ENCODE measurements at regions not wholly inside any gene's neighbourhood (a gene's known extent, or its start where the extent isn't known, plus 50 kb on each side); places are given as distances from the start of the nearest gene placed in this dataset.
"Not testable (repeated sequence)": the region's sequence is repeated elsewhere in the genome, so short reads cannot be mapped to it uniquely, and the experiment has no call there.

- no peaks in the 10 kb centered on the region for H3K36me3 Mint-ChIP-seq
- no peak overlapping the region for H3K4me3 Mint-ChIP-seq
- DNase-seq = no peak
- H3K9me3 Mint-ChIP-seq = peaks cover 0 to 3% (median 0%) of the 10 kb centered on the region in 6 donors
- H3K27ac Mint-ChIP-seq = no peak overlapping the region
- H3K4me1 Mint-ChIP-seq = no peaks in the 10 kb centered on the region
- peaks cover 0 to 5% (median 0%) of the 10 kb centered on the region in 3 donors for H3K27me3 Mint-ChIP-seq (ENCODE audit: low read depth in 3 of 3)
Observed at GRCh38 chr10:63833411-63834060, 312.3 kb downstream of the REEP3 start.

- peaks cover 0 to 5% (median 0%) of the 10 kb centered on the region in 6 donors for H3K9me3 Mint-ChIP-seq
- H3K36me3 Mint-ChIP-seq = no peaks in the 10 kb centered on the region
- no peak for DNase-seq
- no peak overlapping the region for H3K4me3 Mint-ChIP-seq
- no peak overlapping the region for H3K27ac Mint-ChIP-seq
- no peaks in the 10 kb centered on the region for H3K4me1 Mint-ChIP-seq
- H3K27me3 Mint-ChIP-seq (ENCODE audit: low read depth in 3 of 3) = peaks cover 0 to 5% (median 0%) of the 10 kb centered on the region in 3 donors
Observed at GRCh38 chr10:63836666-63837442, 315.7 kb downstream of the REEP3 start.

GRCh38 chr10:63841761-63842160, 320.6 kb downstream of the REEP3 start:
- Mint-ChIP-seq H3K9me3 (peaks cover 0 to 2% (median 0%) of the 10 kb centered on the region in 6 donors), H3K27ac (no peak overlapping the region), H3K27me3 (ENCODE audit: low read depth in 3 of 3) (peaks cover 0 to 3% (median 0%) of the 10 kb centered on the region in 3 donors), H3K4me1 (no peaks in the 10 kb centered on the region), H3K36me3 (no peaks in the 10 kb centered on the region), H3K4me3 (no peak overlapping the region)
- DNase-seq = no peak

- Mint-ChIP-seq H3K9me3 (peaks cover 0 to 2% (median 0%) of the 10 kb centered on the region in 6 donors), H3K36me3 (no peaks in the 10 kb centered on the region), H3K27me3 (ENCODE audit: low read depth in 3 of 3) (peaks cover 0 to 3% (median 0%) of the 10 kb centered on the region in 3 donors), H3K27ac (no peak overlapping the region), H3K4me1 (no peaks in the 10 kb centered on the region), H3K4me3 (no peak overlapping the region)
- DNase-seq = no peak
Observed at GRCh38 chr10:63843107-63843506, 321.9 kb downstream of the REEP3 start.

GRCh38 chr10:63848871-63849270, 327.7 kb downstream of the REEP3 start:
- not testable (repeated sequence) for H3K4me1 Mint-ChIP-seq; H3K36me3 Mint-ChIP-seq; H3K27ac Mint-ChIP-seq; H3K4me3 Mint-ChIP-seq; H3K9me3 Mint-ChIP-seq; DNase-seq; H3K27me3 Mint-ChIP-seq (ENCODE audit: low read depth in 3 of 3)

- peaks cover 0 to 11% (median 1%) of the 10 kb centered on the region in 3 donors for H3K27me3 Mint-ChIP-seq (ENCODE audit: low read depth in 3 of 3)
Observed at GRCh38 chr10:63862860-63863259, 341.7 kb downstream of the REEP3 start.

GRCh38 chr10:63865210-63865609, 344.0 kb downstream of the REEP3 start:
- Mint-ChIP-seq H3K4me1 (peaks cover 6 to 9% of the 10 kb centered on the region in 2 donors), H3K9me3 (no peaks in the 10 kb centered on the region), H3K4me3 (no peak overlapping the region), H3K27me3 (ENCODE audit: low read depth in 3 of 3) (peaks cover 0 to 17% (median 4%) of the 10 kb centered on the region in 3 donors), H3K27ac (no peak overlapping the region), H3K36me3 (no peaks in the 10 kb centered on the region)
- DNase-seq = no peak

More at GRCh38 chr10:63862860-63863259, 341.7 kb downstream of the REEP3 start:
- Mint-ChIP-seq H3K4me1 (peaks cover 6 to 9% of the 10 kb centered on the region in 2 donors), H3K9me3 (peaks cover 0 to 3% (median 0%) of the 10 kb centered on the region in 6 donors), H3K36me3 (peaks cover 0 to under 1% (median 0%) of the 10 kb centered on the region in 3 donors), H3K27ac (no peak overlapping the region), H3K4me3 (no peak overlapping the region)
- no peak for DNase-seq

- peaks cover 0 to 17% (median 4%) of the 10 kb centered on the region in 3 donors for H3K27me3 Mint-ChIP-seq (ENCODE audit: low read depth in 3 of 3)
- H3K9me3 Mint-ChIP-seq = no peaks in the 10 kb centered on the region
- H3K36me3 Mint-ChIP-seq = no peaks in the 10 kb centered on the region
- DNase-seq = peak in 2 of 3 donors; percentile 7 to 15
- no peak overlapping the region for H3K27ac Mint-ChIP-seq
- peak overlapping the region in 2 of 5 donors; percentile 22 to 31 for H3K4me3 Mint-ChIP-seq
- H3K4me1 Mint-ChIP-seq = peaks cover 6 to 9% of the 10 kb centered on the region in 2 donors
Observed at GRCh38 chr10:63866075-63866746, 345.0 kb downstream of the REEP3 start.

- H3K4me3 Mint-ChIP-seq = no peak overlapping the region
- DNase-seq = no peak
- H3K27ac Mint-ChIP-seq = no peak overlapping the region
- peaks cover 0 to 1% (median 0%) of the 10 kb centered on the region in 6 donors for H3K9me3 Mint-ChIP-seq
- no peaks in the 10 kb centered on the region for H3K36me3 Mint-ChIP-seq
- H3K4me1 Mint-ChIP-seq = peaks cover 6 to 9% of the 10 kb centered on the region in 2 donors
- peaks cover 2 to 17% (median 4%) of the 10 kb centered on the region in 3 donors for H3K27me3 Mint-ChIP-seq (ENCODE audit: low read depth in 3 of 3)
Observed at GRCh38 chr10:63866747-63867140, 345.5 kb downstream of the REEP3 start.

- Mint-ChIP-seq H3K4me1 (no peaks in the 10 kb centered on the region), H3K27me3 (ENCODE audit: low read depth in 3 of 3) (peaks cover 0 to 10% (median 7%) of the 10 kb centered on the region in 3 donors), H3K36me3 (no peaks in the 10 kb centered on the region), H3K9me3 (peaks cover 0 to 7% (median 2%) of the 10 kb centered on the region in 6 donors), H3K27ac (no peak overlapping the region), H3K4me3 (no peak overlapping the region)
- DNase-seq = no peak
Observed at GRCh38 chr10:63878428-63878827, 357.2 kb downstream of the REEP3 start.

- H3K9me3 Mint-ChIP-seq = peaks cover 0 to 4% (median 0%) of the 10 kb centered on the region in 6 donors
- H3K27ac Mint-ChIP-seq = no peak overlapping the region
Observed at GRCh38 chr10:63883861-63884260, 362.7 kb downstream of the REEP3 start.

GRCh38 chr10:63884426-63884825, 363.2 kb downstream of the REEP3 start:
- no peak for DNase-seq
- Mint-ChIP-seq H3K4me1 (no peaks in the 10 kb centered on the region), H3K27ac (no peak overlapping the region), H3K9me3 (peaks cover 0 to 4% (median 0%) of the 10 kb centered on the region in 6 donors), H3K27me3 (ENCODE audit: low read depth in 3 of 3) (peaks cover 0 to 7% (median 6%) of the 10 kb centered on the region in 3 donors), H3K4me3 (no peak overlapping the region), H3K36me3 (no peaks in the 10 kb centered on the region)

More at GRCh38 chr10:63883861-63884260, 362.7 kb downstream of the REEP3 start:
- no peaks in the 10 kb centered on the region for H3K4me1 Mint-ChIP-seq
- H3K36me3 Mint-ChIP-seq = no peaks in the 10 kb centered on the region
- H3K4me3 Mint-ChIP-seq = no peak overlapping the region
- H3K27me3 Mint-ChIP-seq (ENCODE audit: low read depth in 3 of 3) = peaks cover 0 to 6% (median 6%) of the 10 kb centered on the region in 3 donors
- no peak for DNase-seq

GRCh38 chr10:63885156-63885555, 364.0 kb downstream of the REEP3 start:
- Mint-ChIP-seq H3K27me3 (ENCODE audit: low read depth in 3 of 3) (peaks cover 0 to 6% (median 6%) of the 10 kb centered on the region in 3 donors), H3K27ac (no peak overlapping the region), H3K4me3 (no peak overlapping the region), H3K4me1 (no peaks in the 10 kb centered on the region), H3K9me3 (peaks cover 0 to 4% (median 0%) of the 10 kb centered on the region in 6 donors), H3K36me3 (no peaks in the 10 kb centered on the region)
- no peak for DNase-seq

Data from immature natural killer cell (primary cell).